Ishikawa (cell line): ENCODE measurements at regions not wholly inside any gene's neighbourhood (a gene's known extent, or its start where the extent isn't known, plus 50 kb on each side); places are given as distances from the start of the nearest gene placed in this dataset.

ENCODE experiments used
- CEBPB ChIP-seq: IDR thresholded peaks from 2 replicates; pipeline ENCODE4 v1.6.1; 2012
- CREB1 ChIP-seq: IDR thresholded peaks from 2 replicates; pipeline ENCODE4 v1.6.1; 2012; ENCODE audit warnings: low read depth
- EP300 ChIP-seq: IDR thresholded peaks from 2 replicates; pipeline ENCODE4 v1.6.1; 2012; ENCODE audit warnings: borderline replicate concordance
- FOXM1 ChIP-seq: IDR thresholded peaks from 2 replicates; pipeline ENCODE4 v1.6.1; 2012; ENCODE audit warnings: low read depth, borderline replicate concordance
- MAX ChIP-seq: IDR thresholded peaks from 2 replicates; pipeline ENCODE4 v1.6.1; 2012
- RAD21 ChIP-seq: IDR thresholded peaks from 2 replicates; pipeline ENCODE4 v1.6.1; 2012; ENCODE audit warnings: low read depth
- REST ChIP-seq: IDR thresholded peaks from 2 replicates; pipeline ENCODE4 v1.6.1; 2012; ENCODE audit warnings: low read depth, mild to moderate bottlenecking

GRCh38 chr6:960356-960755 lies 267.4 kb upstream of the EXOC2 start:
- TF ChIP-seq EP300 (no peak), CEBPB (no peak), RAD21 (no peak), CREB1 (no peak), MAX (no peak), FOXM1 (no peak), REST (no peak)
